ENCODE measurements at regions not wholly inside any gene's neighbourhood (a gene's known extent, or its start where the extent isn't known, plus 50 kb on each side); places are given as distances from the start of the nearest gene placed in this dataset.

DNA sequence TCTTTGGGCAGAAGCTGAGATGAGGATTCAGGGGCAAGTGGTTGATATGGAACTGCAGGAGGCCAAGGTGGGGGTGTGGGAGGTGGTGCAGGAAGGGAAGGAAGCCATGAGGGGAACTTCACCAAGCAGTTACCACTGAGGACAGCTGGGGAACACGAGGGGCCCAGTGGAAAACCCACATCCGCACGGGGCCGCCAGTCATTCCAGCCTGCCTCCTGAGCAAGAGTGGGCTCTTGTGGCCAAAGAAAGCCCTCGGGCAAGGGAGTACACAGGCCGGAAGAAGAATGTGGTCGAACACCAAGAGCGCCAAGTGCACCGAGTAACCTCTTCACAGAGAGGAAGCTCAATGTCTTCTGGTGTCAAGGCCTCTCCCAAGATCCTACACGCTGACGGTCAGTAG lies 252.2 kb upstream of the FOXN3 start:
- TF ChIP-seq POLR2A (IDR thresholded peaks at IDR 0.05), result no peak
- TF ChIP-seq, protein P1, sequence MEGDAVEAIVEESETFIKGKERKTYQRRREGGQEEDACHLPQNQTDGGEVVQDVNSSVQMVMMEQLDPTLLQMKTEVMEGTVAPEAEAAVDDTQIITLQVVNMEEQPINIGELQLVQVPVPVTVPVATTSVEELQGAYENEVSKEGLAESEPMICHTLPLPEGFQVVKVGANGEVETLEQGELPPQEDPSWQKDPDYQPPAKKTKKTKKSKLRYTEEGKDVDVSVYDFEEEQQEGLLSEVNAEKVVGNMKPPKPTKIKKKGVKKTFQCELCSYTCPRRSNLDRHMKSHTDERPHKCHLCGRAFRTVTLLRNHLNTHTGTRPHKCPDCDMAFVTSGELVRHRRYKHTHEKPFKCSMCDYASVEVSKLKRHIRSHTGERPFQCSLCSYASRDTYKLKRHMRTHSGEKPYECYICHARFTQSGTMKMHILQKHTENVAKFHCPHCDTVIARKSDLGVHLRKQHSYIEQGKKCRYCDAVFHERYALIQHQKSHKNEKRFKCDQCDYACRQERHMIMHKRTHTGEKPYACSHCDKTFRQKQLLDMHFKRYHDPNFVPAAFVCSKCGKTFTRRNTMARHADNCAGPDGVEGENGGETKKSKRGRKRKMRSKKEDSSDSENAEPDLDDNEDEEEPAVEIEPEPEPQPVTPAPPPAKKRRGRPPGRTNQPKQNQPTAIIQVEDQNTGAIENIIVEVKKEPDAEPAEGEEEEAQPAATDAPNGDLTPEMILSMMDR (IDR thresholded peaks at IDR 0.05), result no peak

All from right lobe of liver (tissue), 4 donors.